HepG2 (cell line): ENCODE measurements at regions not wholly inside any gene's neighbourhood (a gene's known extent, or its start where the extent isn't known, plus 50 kb on each side); places are given as distances from the start of the nearest gene placed in this dataset.

ENCODE experiments used
- ATAC-seq: fragments of 200-7000 bp; cut with Tn5 transposase; 3 replicates; pipeline ENCODE4 v1.9.1; 2020; ENCODE audit warnings: mild to moderate bottlenecking, moderate library complexity
- BruUV-seq: library from RNA; stranded (reverse); fragments of 400-500 nt; replicated peaks from 2 replicates; lab custom pipeline; 2021; lab: Mats Ljungman, UMichigan
- CTCF ChIA-PET: fragments of 300-600 bp; formaldehyde crosslinking; extraction: SDS; loops from one replicate; lab custom pipeline; 2021; ENCODE audit warnings: low total read pairs, inconsistent platforms, low intra/inter-chr PET ratio; lab: Yijun Ruan, JAX
- POLR2A ChIA-PET: fragments of 350-600 bp; sonication (Branson Sonifier 250); formaldehyde crosslinking; loops from one replicate; lab custom pipeline; 2020; ENCODE audit warnings: antibody characterized with exemption, inconsistent platforms; lab: Yijun Ruan, JAX
- DNase-seq: peaks from one replicate; pipeline ENCODE4 v3.0.0-alpha.2; 2015; ENCODE audit warnings: low spot score
- FAIRE-seq: peaks from 3 replicates; lab custom pipeline; 2011; peaks lifted over from hg19 to GRCh38; lab: Jason Lieb, UNC
- H2AFZ ChIP-seq: one replicate; pipeline ENCODE4 v1.6.1; 2011; ENCODE audit warnings: low read length, inconsistent platforms
- H3K27ac ChIP-seq: fragments of 300-600 bp; 3 replicates; pipeline ENCODE4 v1.8.0; 2011; ENCODE audit warnings: mixed run types, mild to moderate bottlenecking, mixed read lengths, low read length, inconsistent platforms; ENCODE audit not compliant: insufficient read depth; ENCODE audit errors: extremely low read length
- H3K27me3 ChIP-seq, 2 experiments: fragments of 200-600 bp in 1 of 2; 2 replicates in 1 of 2; 3 replicates in 1 of 2; pipeline versions ENCODE4 v1.6.0 to v1.8.0; 2011; ENCODE audit warnings: low read length in 2 of 2, mild to moderate bottlenecking in 2 of 2, moderate library complexity in 2 of 2, inconsistent platforms in 1 of 2; ENCODE audit not compliant: insufficient read depth in 2 of 2, control insufficient read depth in 1 of 2
- H3K36me3 ChIP-seq, 2 experiments: fragments of 200-600 bp in 1 of 2; replicated peaks in 1 of 2; 2 replicates in 1 of 2; 3 replicates in 1 of 2; pipeline versions ENCODE4 v1.5.1 to v1.8.0; 2011; ENCODE audit warnings: low read length in 2 of 2, inconsistent platforms in 1 of 2; ENCODE audit not compliant: insufficient read depth in 2 of 2, control insufficient read depth in 1 of 2
- H3K4me1 ChIP-seq: 2 replicates; pipeline ENCODE4 v1.5.1; 2012; ENCODE audit warnings: low read length, inconsistent platforms; ENCODE audit not compliant: insufficient read depth
- H3K4me2 ChIP-seq: 2 replicates; pipeline ENCODE4 v1.6.0; 2011; ENCODE audit warnings: low read depth, low read length, inconsistent platforms
- H3K4me3 ChIP-seq, 3 experiments: fragments of 200-600 bp in 1 of 3; sonication (generic), shearing (Covaris generic) in 1 of 3; replicated peaks in 1 of 3; 2 replicates each; pipeline ENCODE4 v1.5.1; 2011 to 2016; ENCODE audit warnings: low read length in 3 of 3, inconsistent platforms in 2 of 3, low read depth in 2 of 3, mild to moderate bottlenecking in 2 of 3, control low read depth in 1 of 3, mixed read lengths in 1 of 3; ENCODE audit not compliant: insufficient read depth in 1 of 3
- H3K79me2 ChIP-seq: one replicate; pipeline ENCODE4 v1.6.1; 2011; ENCODE audit warnings: low read length, inconsistent platforms; ENCODE audit not compliant: insufficient read depth
- H3K9ac ChIP-seq: 2 replicates; pipeline ENCODE4 v1.6.0; 2011; ENCODE audit warnings: mild to moderate bottlenecking, low read depth, low read length, inconsistent platforms; ENCODE audit not compliant: insufficient read depth
- H3K9me3 ChIP-seq: 2 replicates; pipeline ENCODE4 v1.5.1; 2012; ENCODE audit warnings: mild to moderate bottlenecking, low read length
- H4K20me1 ChIP-seq: 2 replicates; pipeline ENCODE4 v1.6.0; 2011; ENCODE audit warnings: inconsistent platforms, mild to moderate bottlenecking, low read length, moderate library complexity; ENCODE audit not compliant: insufficient read depth
- CCAR2 ChIP-seq: fragments of 200-400 bp; formaldehyde crosslinking; optimal IDR thresholded peaks from 2 replicates; pipeline ENCODE3; 2018; ENCODE audit warnings: low read depth, mild to moderate bottlenecking, low read length, moderate library complexity
- ETV5 ChIP-seq: IDR thresholded peaks from 2 replicates; pipeline ENCODE4 v1.6.1; 2018; ENCODE audit warnings: missing biosample characterization, missing genetic modification reagents, inconsistent platforms, borderline replicate concordance
- HNF4G ChIP-seq, 2 experiments: sonication (generic) in 1 of 2; formaldehyde crosslinking in 1 of 2; IDR thresholded peaks; 2 replicates each; pipeline versions ENCODE4 v1.4.0 to v1.6.1; 2011 to 2020; ENCODE audit warnings: borderline replicate concordance in 2 of 2, low read depth in 2 of 2, mild to moderate bottlenecking in 2 of 2, low read length in 1 of 2, missing genetic modification reagents in 1 of 2, moderate library complexity in 1 of 2
- KDM3A ChIP-seq: IDR thresholded peaks from 2 replicates; pipeline ENCODE4 v1.6.1; 2018; ENCODE audit warnings: low read depth, missing compliant biosample characterization
- MXD3 ChIP-seq: IDR thresholded peaks from 2 replicates; pipeline ENCODE4 v1.6.1; 2016; ENCODE audit warnings: mild to moderate bottlenecking, missing biosample characterization, missing genetic modification reagents
- NFATC3 ChIP-seq: sonication (generic); formaldehyde crosslinking; IDR thresholded peaks from 2 replicates; pipeline ENCODE4 v1.5.1; 2020; ENCODE audit warnings: mild to moderate bottlenecking, missing genetic modification reagents
- RFXANK ChIP-seq: IDR thresholded peaks from 2 replicates; pipeline ENCODE4 v1.6.1; 2016
- SATB2 ChIP-seq: sonication (generic); formaldehyde crosslinking; IDR thresholded peaks from 2 replicates; pipeline ENCODE4 v1.5.0; 2020; ENCODE audit warnings: missing genetic modification reagents
- SMARCE1 ChIP-seq: fragments of 450-650 bp; IDR thresholded peaks from 2 replicates; pipeline ENCODE4 v1.6.1; 2017; ENCODE audit warnings: borderline replicate concordance
- TFDP1 ChIP-seq: IDR thresholded peaks from 2 replicates; pipeline ENCODE4 v1.6.1; 2016; ENCODE audit warnings: missing compliant biosample characterization, missing genetic modification reagents, borderline replicate concordance
- TFE3 ChIP-seq: IDR thresholded peaks from 2 replicates; pipeline ENCODE4 v1.6.1; 2016
- TOE1 ChIP-seq: sonication (generic); formaldehyde crosslinking; IDR thresholded peaks from 2 replicates; pipeline ENCODE4 v1.4.0; 2020; ENCODE audit warnings: mild to moderate bottlenecking, missing genetic modification reagents
- ZNF572 ChIP-seq: sonication (generic); formaldehyde crosslinking; IDR thresholded peaks from 2 replicates; pipeline ENCODE4 v1.5.1; 2020; ENCODE audit warnings: mild to moderate bottlenecking, missing genetic modification reagents
- ZNF576 ChIP-seq: sonication (generic); formaldehyde crosslinking; IDR thresholded peaks from 2 replicates; pipeline ENCODE4 v1.4.0; 2020; ENCODE audit warnings: mild to moderate bottlenecking, missing genetic modification reagents
- ZNF703 ChIP-seq: sonication (generic); formaldehyde crosslinking; IDR thresholded peaks from 2 replicates; pipeline ENCODE4 v1.5.1; 2020; ENCODE audit warnings: missing genetic modification reagents, mild to moderate bottlenecking, moderate library complexity, borderline replicate concordance
- ZNF747 ChIP-seq: sonication (generic); formaldehyde crosslinking; IDR thresholded peaks from 2 replicates; pipeline ENCODE4 v1.8.1; 2023; ENCODE audit warnings: missing genetic modification reagents, mild to moderate bottlenecking, borderline replicate concordance
- WGBS: methylation state at CpG from one replicate; pipeline ENCODE4 v1.1.6; 2017; ENCODE audit warnings: low lambda C conversion rate; 5-methylcytosine and 5-hydroxymethylcytosine counted together
- in situ Hi-C: cut with HindIII; loops from 2 replicates; pipeline ENCODE4 v1.10.0; 2017; ENCODE audit warnings: low pct_unique_long_range_greater_than_20kb; ENCODE audit not compliant: extremely low pct_ligation_motif_present
- intact Hi-C: fragments of 100-400 bp; cut with micrococcal nuclease; formaldehyde crosslinking; loops from one replicate; pipeline ENCODE4 v1.10.0; 2022; ENCODE audit not compliant: unreplicated experiment

GRCh38 chr1:34650090-34650489, 104.8 kb upstream of the GJB5 start:
- WGBS: 3% methylated on average over 1 of the region's 1 CpG
- FAIRE-seq (no peak), DNase-seq (no peak), ATAC-seq (no peak)
- peaks cover 0 to 2% of the 10 kb centered on the region in 2 experiments; a peak in 1 of 5 replicates for H3K27me3 ChIP-seq
- no peak overlapping the region for H2AFZ ChIP-seq
- no peak overlapping the region for H3K27ac ChIP-seq
- ChIA-PET CTCF (no interaction called here), POLR2A (no interaction called here)
- H4K20me1 ChIP-seq: no peaks in the 10 kb centered on the region
- in situ Hi-C loops: no loop called here
- intact Hi-C loops: no loop called here
- H3K9ac ChIP-seq: no peak overlapping the region
- TF ChIP-seq MXD3 (CRISPR knock-in tag) (no peak), TFE3 (CRISPR knock-in tag) (no peak), CCAR2 (no peak), HNF4G (IDR thresholded peaks at IDR 0.05; ENCODE audit: borderline replicate concordance, low read depth, low read length) (no peak), HNF4G (CRISPR knock-in tag; IDR thresholded peaks at IDR 0.05; ENCODE audit: borderline replicate concordance, low read depth) (no peak), ETV5 (CRISPR knock-in tag) (no peak), NFATC3 (CRISPR knock-in tag) (no peak), KDM3A (CRISPR knock-in tag) (no peak), ZNF572 (CRISPR knock-in tag) (no peak), SMARCE1 (no peak), SATB2 (CRISPR knock-in tag) (no peak), ZNF576 (no peak), ZNF703 (CRISPR knock-in tag) (no peak), RFXANK (no peak), TOE1 (CRISPR knock-in tag) (no peak), ZNF747 (CRISPR knock-in tag) (no peak), TFDP1 (no peak)
- H3K79me2 ChIP-seq: no peaks in the 10 kb centered on the region
- no peaks in the 10 kb centered on the region for H3K4me1 ChIP-seq
- H3K4me3 ChIP-seq: no peak overlapping the region
- no peaks in the 10 kb centered on the region for H3K36me3 ChIP-seq
- no peak overlapping the region for H3K4me2 ChIP-seq
- BruUV-seq: no TSS peak
- H3K9me3 ChIP-seq: no peaks in the 10 kb centered on the region
